Ishikawa (cell line): ENCODE measurements at regions not wholly inside any gene's neighbourhood (a gene's known extent, or its start where the extent isn't known, plus 50 kb on each side); places are given as distances from the start of the nearest gene placed in this dataset.

ENCODE experiments used
- CEBPB ChIP-seq: IDR thresholded peaks from 2 replicates; pipeline ENCODE4 v1.6.1; 2012
- EGR1 ChIP-seq: IDR thresholded peaks from 2 replicates; pipeline ENCODE4 v1.6.1; 2012
- EP300 ChIP-seq: IDR thresholded peaks from 2 replicates; pipeline ENCODE4 v1.6.1; 2012; ENCODE audit warnings: borderline replicate concordance
- TAF1 ChIP-seq: IDR thresholded peaks from 2 replicates; pipeline ENCODE4 v1.6.1; 2012; ENCODE audit warnings: low read depth, mild to moderate bottlenecking
- TEAD4 ChIP-seq: IDR thresholded peaks from 2 replicates; pipeline ENCODE4 v1.6.1; 2012
- USF1 ChIP-seq: IDR thresholded peaks from 2 replicates; pipeline ENCODE4 v1.6.1; 2012
- YY1 ChIP-seq: IDR thresholded peaks from 2 replicates; pipeline ENCODE4 v1.6.1; 2012; ENCODE audit warnings: low read depth
- TF ChIP-seq, protein P1 (sequence below): IDR thresholded peaks from 2 replicates; pipeline ENCODE4 v1.6.1; 2012; ENCODE audit warnings: low read depth, mild to moderate bottlenecking

- no peak for TF ChIP-seq USF1
- no peak for TF ChIP-seq CEBPB
- TF ChIP-seq EGR1: no peak
- TF ChIP-seq EP300: no peak
- no peak for TF ChIP-seq YY1
- TF ChIP-seq, protein P1, sequence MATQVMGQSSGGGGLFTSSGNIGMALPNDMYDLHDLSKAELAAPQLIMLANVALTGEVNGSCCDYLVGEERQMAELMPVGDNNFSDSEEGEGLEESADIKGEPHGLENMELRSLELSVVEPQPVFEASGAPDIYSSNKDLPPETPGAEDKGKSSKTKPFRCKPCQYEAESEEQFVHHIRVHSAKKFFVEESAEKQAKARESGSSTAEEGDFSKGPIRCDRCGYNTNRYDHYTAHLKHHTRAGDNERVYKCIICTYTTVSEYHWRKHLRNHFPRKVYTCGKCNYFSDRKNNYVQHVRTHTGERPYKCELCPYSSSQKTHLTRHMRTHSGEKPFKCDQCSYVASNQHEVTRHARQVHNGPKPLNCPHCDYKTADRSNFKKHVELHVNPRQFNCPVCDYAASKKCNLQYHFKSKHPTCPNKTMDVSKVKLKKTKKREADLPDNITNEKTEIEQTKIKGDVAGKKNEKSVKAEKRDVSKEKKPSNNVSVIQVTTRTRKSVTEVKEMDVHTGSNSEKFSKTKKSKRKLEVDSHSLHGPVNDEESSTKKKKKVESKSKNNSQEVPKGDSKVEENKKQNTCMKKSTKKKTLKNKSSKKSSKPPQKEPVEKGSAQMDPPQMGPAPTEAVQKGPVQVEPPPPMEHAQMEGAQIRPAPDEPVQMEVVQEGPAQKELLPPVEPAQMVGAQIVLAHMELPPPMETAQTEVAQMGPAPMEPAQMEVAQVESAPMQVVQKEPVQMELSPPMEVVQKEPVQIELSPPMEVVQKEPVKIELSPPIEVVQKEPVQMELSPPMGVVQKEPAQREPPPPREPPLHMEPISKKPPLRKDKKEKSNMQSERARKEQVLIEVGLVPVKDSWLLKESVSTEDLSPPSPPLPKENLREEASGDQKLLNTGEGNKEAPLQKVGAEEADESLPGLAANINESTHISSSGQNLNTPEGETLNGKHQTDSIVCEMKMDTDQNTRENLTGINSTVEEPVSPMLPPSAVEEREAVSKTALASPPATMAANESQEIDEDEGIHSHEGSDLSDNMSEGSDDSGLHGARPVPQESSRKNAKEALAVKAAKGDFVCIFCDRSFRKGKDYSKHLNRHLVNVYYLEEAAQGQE: no peak
- TF ChIP-seq TEAD4: no peak
- TF ChIP-seq TAF1: no peak
Measured at GRCh38 chr16:79965718-79966117, 365.2 kb upstream of the MAF start.
